ENCODE measurements at regions not wholly inside any gene's neighbourhood (a gene's known extent, or its start where the extent isn't known, plus 50 kb on each side); places are given as distances from the start of the nearest gene placed in this dataset.

GRCh38 chr4:12534684-12535083 is 949.5 kb downstream of the RAB28 start:
- no peak overlapping the region for H2AFZ ChIP-seq (ENCODE audit: low read depth, low read length)
- BruUV-seq (replicated peaks), result no TSS peak
- TF ChIP-seq ARID1B (IDR thresholded peaks at IDR 0.05) (no peak), ZNF316 (IDR thresholded peaks at IDR 0.05) (peak; percentile 44; the same call in 1 of the 2 replicates)
- no peaks in the 10 kb centered on the region for H3K4me1 ChIP-seq (replicated peaks in 1 of 2; ENCODE audit: control insufficient read depth in 2 of 2, insufficient read depth in 2 of 2, low read length in 2 of 2)
- H3K4me2 ChIP-seq (ENCODE audit: insufficient read depth, low read length), result no peak overlapping the region
- FAIRE-seq (no peak), DNase-seq (ENCODE audit: extremely low read depth in 1 of 4, low spot score in 3 of 4) (no peak), ATAC-seq (no peak)
- H3K4me3 ChIP-seq, result no peak overlapping the region
- CTCF ChIA-PET (ENCODE audit: low intra/inter-chr PET ratio), result no interaction called here
- intact Hi-C loops (cut with micrococcal nuclease) (no loop called here), in situ Hi-C loops (cut with MboI) (no loop called here)
- H3K9ac ChIP-seq (ENCODE audit: insufficient read depth in 1 of 2, low read depth in 2 of 2, low read length in 2 of 2), result no peak overlapping the region
- no peaks in the 10 kb centered on the region; the same call in 1 of the 2 replicates for H3K9me3 ChIP-seq (replicated peaks; ENCODE audit: control insufficient read depth, insufficient read depth, low read depth, low read length)
- no peaks in the 10 kb centered on the region for H3K36me3 ChIP-seq (ENCODE audit: control insufficient read depth, insufficient read depth, low read length)
- no peaks in the 10 kb centered on the region for H3K9me1 ChIP-seq (ENCODE audit: control insufficient read depth, insufficient read depth, low read length)
- WGBS (ENCODE audit: insufficient coverage, low coverage, missing lambda C conversion rate), result 0% methylated on average over 1 of the region's 1 CpG
- no peak overlapping the region for H3K27ac ChIP-seq (ENCODE audit: extremely low read depth, low read depth, low read length)
- H3K79me2 ChIP-seq (ENCODE audit: control insufficient read depth, insufficient read depth, low read length), result no peaks in the 10 kb centered on the region
- H3K27me3 ChIP-seq (ENCODE audit: control insufficient read depth in 2 of 2, insufficient read depth in 2 of 2, low read length in 2 of 2), result no peaks in the 10 kb centered on the region
- no peaks in the 10 kb centered on the region for H4K20me1 ChIP-seq (replicated peaks; ENCODE audit: control insufficient read depth, insufficient read depth, low read length)
- POLR2A ChIA-PET, result no interaction called here

GRCh38 chr4:12519426-12519825 is 964.7 kb downstream of the RAB28 start:
- POLR2A ChIA-PET, result no interaction called here
- no peak overlapping the region for H2AFZ ChIP-seq (ENCODE audit: low read depth, low read length)
- no peak for ATAC-seq
- no peaks in the 10 kb centered on the region for H3K27me3 ChIP-seq (ENCODE audit: control insufficient read depth in 2 of 2, insufficient read depth in 2 of 2, low read length in 2 of 2)
- H3K27ac ChIP-seq (ENCODE audit: extremely low read depth, low read depth, low read length), result no peak overlapping the region
- no peak for FAIRE-seq
- in situ Hi-C loops (cut with MboI) (no loop called here), intact Hi-C loops (cut with micrococcal nuclease) (no loop called here)
- no peak overlapping the region for H3K4me3 ChIP-seq
- no peak for TF ChIP-seq MTF1 (CRISPR knock-in tag; IDR thresholded peaks at IDR 0.05; ENCODE audit: borderline replicate concordance)
- no peak for TF ChIP-seq CHD4 (IDR thresholded peaks at IDR 0.05; ENCODE audit: insufficient read depth, insufficient replicate concordance, low read depth, low read length, poor library complexity, severe bottlenecking)
- no peak for TF ChIP-seq HMG20A (CRISPR knock-in tag; conservative IDR thresholded peaks at IDR 0.05)
- H3K36me3 ChIP-seq (ENCODE audit: control insufficient read depth, insufficient read depth, low read length), result no peaks in the 10 kb centered on the region
- H3K79me2 ChIP-seq (ENCODE audit: control insufficient read depth, insufficient read depth, low read length), result no peaks in the 10 kb centered on the region
- no peak overlapping the region for H3K4me2 ChIP-seq (ENCODE audit: insufficient read depth, low read length)
- peaks cover 2% of the 10 kb centered on the region; the same call in 1 of the 2 replicates for H3K9me3 ChIP-seq (replicated peaks; ENCODE audit: control insufficient read depth, insufficient read depth, low read depth, low read length)
- no peaks in the 10 kb centered on the region for H3K9me1 ChIP-seq (ENCODE audit: control insufficient read depth, insufficient read depth, low read length)
- BruUV-seq (replicated peaks), result no TSS peak
- CTCF ChIA-PET (ENCODE audit: low intra/inter-chr PET ratio), result no interaction called here
- H3K4me1 ChIP-seq (replicated peaks in 1 of 2; ENCODE audit: control insufficient read depth in 2 of 2, insufficient read depth in 2 of 2, low read length in 2 of 2), result no peaks in the 10 kb centered on the region
- H4K20me1 ChIP-seq (replicated peaks; ENCODE audit: control insufficient read depth, insufficient read depth, low read length), result no peaks in the 10 kb centered on the region
- DNase-seq (ENCODE audit: extremely low read depth in 1 of 4, low spot score in 3 of 4), result no peak
- H3K9ac ChIP-seq (ENCODE audit: insufficient read depth in 1 of 2, low read depth in 2 of 2, low read length in 2 of 2), result no peak overlapping the region

Measured in K562 (cell line).